Inflammatory macrophage (primary cell): ENCODE measurements at regions not wholly inside any gene's neighbourhood (a gene's known extent, or its start where the extent isn't known, plus 50 kb on each side); places are given as distances from the start of the nearest gene placed in this dataset.
A peak's percentile ranks its signal among the peaks of the same experiment; 100 is the strongest.
"Not testable (repeated sequence)": the region's sequence is repeated elsewhere in the genome, so short reads cannot be mapped to it uniquely, and the experiment has no call there.

ENCODE experiments used
- DNase-seq, 2 donors: peaks; one replicate each; pipeline ENCODE4 v3.0.0-alpha.2; 2020 to 2022

DNA sequence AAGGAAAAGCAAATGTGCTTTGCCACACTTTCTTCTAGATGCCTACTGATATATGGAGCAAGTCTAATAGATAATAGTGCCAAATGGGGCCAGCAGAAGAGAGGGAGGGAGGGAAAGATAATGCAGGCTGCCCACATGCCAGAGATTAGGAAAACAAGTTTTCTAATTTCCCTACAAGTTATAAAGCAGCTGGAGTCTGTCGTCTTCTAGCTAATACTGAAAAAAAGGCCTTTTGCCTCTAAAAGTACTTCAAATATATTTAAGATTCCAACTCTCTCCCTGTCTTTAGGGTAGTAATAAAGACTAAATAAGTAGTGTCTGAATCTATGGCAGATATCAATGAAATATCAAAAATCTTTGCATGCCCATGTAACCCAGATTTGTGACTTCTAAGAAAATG is 632.0 kb upstream of the MIR17HG start:
- DNase-seq = no peak

DNA sequence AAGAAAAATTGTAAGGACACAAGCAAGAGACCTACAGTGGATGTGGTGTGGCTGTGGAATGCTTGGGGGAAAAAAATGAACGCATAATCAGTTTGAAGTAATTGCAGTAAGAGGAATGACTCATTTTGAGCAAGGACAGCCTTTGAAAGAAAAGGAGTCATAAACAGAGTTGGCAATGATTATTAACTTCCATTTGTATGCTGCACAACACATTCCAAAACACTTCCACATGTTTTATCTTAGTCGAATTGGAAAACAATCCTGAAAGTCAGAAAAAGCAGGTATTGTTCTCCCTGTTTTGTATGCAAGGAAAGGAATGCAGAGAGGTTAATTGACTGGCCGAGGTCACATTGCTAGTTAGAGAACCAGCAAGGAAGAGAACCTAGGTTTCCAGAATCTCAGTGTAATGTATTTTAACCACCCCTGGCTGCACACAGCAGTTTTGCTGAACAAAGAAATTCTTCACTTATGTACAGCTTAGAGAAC is 630.0 kb upstream of the MIR17HG start:
- no peak for DNase-seq

DNA sequence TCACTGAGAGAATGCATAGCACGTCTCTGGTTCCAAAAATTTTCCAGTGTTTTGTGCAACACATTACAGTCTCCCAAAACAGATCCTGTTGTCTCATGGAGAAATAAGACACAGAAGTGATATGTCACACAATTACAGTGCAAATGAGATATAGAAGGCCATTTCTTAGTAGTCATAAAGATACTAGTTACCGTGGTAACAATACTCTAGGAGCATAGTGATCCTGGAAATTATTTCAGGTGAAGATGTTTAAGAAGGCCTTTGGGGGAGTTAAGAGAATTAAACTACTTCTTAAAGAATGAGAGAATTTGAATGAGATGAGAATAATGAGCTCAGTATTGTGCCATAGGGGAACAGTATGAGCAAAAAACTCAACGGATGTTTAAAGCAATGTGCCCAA is 628.0 kb upstream of the MIR17HG start:
- no peak for DNase-seq

DNA sequence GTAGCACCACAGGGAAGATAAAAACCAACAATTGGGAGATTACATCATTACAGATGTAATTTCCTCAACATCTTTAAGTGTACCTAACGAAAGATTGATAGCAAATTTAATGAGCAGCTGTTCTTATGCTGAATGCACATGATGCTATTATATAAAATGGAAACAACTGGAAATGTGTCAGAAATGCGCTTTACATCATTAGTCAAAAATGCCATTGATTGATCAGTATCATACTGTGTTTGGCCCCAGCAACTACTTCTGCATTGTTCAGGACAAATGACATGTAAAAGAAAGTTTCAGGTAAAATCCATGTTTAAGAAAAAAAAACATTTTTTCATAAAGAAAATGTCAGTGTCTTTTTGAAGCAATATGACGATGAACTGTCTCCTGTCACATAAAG is 625.5 kb upstream of the MIR17HG start:
- DNase-seq = no peak

DNA sequence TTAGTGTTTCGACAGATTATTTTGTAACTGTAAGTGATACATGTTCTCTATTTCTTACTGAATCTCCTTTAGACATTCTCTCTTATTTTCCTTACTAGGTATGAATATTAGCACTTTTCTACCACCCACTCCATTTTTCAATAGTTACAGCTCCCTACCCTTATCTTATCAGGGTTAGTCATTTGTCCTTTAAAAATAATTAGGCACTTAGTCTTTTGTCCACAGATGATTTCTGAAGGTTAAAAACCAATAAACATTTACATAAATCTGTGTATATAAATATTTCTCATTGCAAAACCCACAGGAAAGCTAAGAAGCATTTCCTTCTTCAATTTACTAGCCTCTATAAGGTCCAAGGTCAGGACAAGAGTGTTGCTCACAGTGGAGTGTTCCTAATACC is 624.1 kb upstream of the MIR17HG start:
- no peak for DNase-seq

DNA sequence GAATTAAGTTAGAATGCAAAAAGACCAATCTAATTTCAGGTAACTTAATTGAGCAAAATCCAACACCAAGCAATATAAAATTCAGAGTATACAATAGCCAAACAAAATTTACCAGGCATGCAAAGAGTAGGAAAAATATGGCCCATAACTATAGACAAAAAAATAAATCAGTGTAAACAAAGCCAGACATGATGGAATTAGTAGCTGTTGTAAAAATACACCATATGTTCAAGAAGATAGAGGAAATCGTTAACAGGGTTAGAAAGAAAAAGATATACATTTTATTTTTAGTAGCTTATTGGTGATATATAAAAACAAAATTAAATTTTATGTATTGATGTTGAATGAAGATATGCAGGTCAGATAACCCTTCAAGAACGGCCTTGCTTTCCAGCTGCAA is 621.1 kb upstream of the MIR17HG start:
- no peak for DNase-seq

DNA sequence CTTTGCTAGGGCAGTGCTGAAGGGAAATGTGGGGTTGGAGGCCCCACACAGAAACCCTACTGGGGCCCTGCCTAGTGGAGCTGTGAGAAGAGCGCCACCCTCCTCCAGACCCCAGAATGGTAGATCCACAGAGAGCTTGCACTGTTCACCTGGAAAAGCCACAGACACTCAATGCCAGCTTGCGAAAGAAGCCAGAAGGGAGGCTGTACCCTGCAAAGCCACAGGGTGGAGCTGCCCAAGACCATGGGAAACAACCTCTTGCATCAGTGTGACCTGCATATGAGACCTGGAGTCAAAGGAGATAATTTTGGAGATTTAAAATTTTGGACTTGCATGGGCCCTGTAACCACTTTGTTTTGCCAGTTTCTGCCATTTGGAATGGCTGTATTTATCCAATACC is 615.4 kb upstream of the MIR17HG start:
- no peak for DNase-seq

DNA sequence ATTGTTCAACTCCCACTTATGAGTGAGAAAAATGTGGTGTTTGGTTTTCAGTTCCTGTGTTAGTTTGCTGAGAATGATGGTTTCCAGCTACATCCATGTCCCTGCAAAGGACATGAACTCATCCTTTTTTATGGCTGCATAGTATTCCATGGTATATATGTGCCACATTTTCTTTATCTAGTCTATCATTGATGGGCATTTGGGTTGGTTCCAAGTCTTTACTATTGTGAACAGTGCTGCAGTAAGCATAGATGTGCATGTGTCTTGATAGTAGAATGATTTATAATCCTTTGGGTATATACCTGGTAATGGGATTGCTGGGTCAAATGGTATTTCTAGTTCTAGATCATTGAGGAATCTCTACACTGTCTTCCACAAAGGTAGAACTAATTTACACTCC is 613.0 kb upstream of the MIR17HG start:
- DNase-seq = not testable (repeated sequence)

DNA sequence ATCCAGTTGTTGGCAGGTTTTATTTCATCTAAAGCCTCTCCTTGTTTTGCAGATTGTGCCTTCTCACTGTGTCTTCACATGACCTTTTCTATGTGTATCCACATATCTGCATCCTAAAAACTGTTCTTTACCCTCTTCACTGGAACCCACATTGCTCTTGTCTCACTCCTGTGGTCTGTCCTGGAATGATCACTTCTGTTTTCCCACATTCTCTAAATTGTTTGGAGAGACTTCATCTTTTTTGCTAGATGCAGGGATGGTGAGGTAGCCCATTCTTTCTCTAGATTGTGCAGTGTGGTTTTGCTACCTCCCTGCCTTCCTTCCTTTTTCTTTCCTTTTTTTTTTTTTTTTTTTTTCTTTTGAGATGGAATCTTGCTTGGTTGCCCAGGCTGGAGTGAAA is 608.6 kb upstream of the MIR17HG start:
- no peak for DNase-seq

DNA sequence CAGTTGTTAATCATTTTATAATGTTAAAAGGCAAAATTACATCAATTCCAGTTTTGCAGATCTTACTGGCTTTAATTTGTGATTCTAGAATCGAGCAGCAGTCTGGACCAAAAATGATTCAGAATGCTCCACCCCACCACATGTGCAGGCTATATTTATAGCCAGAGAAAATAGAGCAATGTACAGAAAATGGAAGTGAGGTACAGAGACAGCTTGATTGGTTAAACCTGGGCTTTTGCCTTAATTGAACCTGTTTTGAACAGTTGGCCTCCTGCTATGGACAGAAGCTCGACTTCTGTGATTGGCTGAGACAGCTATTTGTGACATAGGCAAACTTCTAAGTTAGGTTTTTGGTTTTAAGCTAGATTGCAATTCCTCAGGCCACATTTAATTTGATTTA is 607.4 kb upstream of the MIR17HG start:
- no peak for DNase-seq

DNA sequence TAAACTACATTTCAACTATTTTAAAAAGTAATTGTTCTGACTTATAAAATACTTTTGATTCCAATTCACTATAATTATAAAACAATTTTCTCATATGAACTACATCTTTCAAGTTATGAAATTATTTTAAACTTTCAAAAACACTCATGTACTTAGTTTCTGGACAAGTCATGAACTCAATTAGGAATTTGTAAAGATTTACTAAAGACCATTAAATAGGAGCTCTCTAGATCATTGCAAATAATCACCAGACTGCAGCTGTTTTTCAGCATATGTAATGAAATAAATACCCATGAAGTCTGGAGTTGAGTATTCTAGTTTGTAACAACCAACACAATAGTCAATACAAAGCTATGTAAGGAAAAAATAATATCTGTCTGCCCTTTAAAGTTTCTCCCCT is 605.1 kb upstream of the MIR17HG start:
- DNase-seq = no peak

DNA sequence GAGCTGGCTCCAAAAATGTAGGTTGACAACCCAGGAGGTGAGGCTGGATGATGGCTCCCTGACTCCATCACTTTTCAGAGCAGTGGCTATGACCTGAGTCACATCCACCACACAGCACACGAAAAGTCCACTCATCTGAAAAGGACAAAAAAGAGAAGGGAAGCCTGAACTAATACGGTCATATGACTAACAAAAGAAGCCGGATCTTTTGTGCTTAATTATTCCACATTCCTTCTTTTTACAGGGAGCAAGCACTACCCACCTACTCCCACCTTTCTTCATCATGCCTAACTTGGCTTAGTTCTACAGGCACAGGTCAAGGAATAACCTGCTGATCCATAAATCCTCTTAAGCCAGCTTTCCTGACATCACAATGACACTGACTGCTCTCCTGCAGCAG is 601.3 kb upstream of the MIR17HG start:
- DNase-seq = no peak

DNA sequence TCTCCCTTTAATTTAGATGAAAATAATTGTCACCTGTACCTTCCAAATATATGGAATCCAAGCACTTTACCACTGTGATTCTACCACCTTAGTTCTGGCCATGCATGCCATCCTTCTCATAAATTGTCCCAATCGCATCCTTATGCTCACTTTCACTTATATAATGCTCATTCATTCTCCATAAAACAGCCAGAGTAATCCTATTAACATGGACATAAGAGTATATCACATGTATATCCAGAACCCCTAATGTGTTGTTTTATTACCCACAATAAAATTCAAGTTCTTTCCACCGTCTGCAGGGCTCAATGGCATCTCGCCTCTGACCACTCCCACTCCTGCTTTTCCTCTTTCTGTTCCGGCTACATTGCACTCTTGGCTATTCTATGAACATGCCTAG is 597.5 kb upstream of the MIR17HG start:
- DNase-seq = no peak

DNA sequence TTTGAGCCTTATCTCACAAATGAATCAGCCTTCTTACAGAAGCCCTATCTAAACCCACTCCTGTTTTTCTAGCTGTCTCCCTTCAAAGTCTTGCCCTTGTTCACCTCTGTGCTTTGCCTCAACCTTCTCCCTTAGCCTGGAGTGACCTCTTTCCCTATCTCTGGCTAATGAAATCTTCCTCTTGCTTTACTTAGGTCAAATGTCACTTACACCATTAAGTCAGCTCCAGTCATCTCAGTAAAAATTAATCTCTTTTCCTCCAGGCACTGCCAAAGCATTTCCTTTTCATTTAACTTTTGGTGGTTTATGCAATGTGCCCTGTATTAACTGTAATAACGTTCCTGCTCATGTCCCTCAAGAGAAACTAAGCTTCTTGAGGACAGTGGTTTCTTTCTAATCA is 596.5 kb upstream of the MIR17HG start:
- no peak for DNase-seq

DNA sequence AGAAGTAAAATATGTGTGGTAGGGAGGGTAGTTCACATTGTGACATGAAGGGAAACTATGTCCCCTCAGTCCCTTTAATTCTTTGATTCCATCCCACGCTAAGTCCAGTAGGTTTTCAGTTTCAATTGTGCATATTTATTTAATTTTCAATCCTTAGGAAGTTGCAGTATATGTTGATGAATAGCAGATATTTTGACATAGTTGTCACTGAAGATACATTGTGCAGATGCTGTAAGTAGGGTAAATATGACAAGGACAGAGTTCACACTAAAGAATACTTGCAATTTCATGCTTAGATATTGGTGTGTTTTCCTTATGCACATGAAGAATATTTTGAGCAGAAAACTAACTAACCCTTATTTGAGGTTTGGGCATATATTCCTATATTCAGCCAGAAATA is 595.4 kb upstream of the MIR17HG start:
- DNase-seq = no peak

DNA sequence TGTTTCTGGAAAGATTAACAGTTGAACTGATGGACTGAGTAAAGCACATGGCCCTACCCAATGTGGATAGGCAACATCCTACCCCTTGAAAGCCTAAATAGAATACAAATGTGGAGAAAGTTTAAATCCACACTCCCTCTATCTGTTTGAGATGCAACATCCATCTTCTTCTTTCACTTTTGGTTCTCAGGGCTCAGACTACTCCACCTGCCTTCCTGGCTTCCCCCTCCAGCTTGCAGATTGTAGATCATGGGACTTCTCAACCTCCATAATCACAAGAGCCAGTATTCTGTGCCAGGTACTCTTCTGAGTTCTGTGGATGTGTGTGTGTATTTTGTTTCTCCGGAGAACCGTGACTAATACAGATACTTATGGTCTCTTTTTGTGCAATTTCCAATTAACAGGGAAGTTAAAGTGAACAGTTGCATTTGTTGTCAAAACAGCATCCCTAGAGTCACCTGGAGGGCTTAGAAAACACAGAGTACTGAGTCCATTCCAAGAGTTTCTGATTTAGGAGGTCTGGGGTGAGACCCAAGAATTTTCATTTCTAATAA is 590.3 kb upstream of the MIR17HG start:
- DNase-seq = no peak

DNA sequence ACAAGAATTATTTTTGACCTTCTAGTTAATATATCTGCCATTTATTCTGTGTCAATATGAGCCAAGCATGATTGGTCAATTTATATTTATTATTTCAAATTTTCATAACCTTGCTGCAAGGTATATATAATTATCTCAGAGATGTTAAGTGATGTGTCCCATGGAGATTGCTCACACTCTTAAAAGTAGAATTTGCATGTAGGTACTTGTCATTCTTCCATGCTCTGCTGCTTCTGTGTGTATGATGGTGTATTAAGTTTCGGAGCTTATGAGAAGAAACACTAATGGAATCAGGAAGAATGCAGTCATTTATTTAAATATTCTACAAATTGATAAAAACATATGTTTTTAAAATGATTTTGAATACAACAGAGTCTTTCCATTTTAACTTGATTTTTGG is 586.8 kb upstream of the MIR17HG start:
- DNase-seq = no peak

DNA sequence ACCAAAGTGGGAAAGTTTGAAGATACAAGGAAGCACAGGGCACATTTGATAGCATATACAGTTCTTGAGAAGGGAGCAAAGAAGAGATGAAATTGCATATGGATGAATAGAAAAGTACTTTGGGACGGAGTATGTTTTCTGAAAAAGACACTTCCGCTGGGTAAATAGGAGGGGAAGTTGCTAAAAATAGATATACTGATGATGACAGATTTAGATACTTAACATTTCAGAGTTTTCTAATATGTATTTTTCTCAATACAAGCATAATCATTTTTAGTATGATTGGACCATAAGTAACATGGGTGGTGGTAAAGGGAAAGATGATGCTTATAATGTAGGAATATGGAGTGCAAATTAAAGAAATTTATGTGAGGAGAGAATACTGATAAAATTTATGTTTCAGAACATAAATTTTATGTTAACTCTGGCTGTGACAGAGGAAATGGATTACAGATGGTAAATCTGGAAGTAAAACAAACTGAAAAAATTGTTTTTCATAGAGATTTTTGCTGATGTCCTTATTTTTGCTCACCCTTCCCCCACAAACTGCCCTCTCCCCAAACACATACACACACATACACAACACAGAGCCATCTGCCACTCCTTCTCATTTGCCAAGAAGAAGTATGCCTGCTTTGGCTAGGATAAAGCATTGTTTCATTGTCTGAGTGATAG is 583.9 kb upstream of the MIR17HG start:
- DNase-seq = peak in 1 of 2 donors; percentile 16

DNA sequence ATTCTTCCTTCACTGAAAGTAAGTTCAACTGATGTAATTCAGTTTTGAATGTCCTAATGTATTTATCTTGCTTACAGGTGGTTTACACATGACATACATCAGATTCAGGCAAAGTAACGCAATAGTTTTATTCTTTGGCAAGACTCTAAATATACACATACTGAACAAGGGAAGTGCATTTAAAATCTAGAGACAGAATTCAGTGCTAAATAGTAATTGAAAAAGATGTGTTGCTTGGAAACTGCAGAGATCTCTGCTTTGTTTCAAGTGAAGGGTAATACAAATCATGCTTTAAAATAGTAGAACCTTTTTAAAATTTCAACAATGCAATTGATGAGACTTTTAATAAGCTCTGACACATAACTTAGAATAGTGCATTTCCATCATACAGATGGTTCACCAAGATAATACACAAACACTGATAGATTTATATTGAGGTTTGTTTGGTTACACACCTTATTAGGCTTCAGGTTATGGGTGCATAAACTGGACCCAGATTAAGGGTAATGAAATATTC is 581.0 kb upstream of the MIR17HG start:
- DNase-seq = no peak

DNA sequence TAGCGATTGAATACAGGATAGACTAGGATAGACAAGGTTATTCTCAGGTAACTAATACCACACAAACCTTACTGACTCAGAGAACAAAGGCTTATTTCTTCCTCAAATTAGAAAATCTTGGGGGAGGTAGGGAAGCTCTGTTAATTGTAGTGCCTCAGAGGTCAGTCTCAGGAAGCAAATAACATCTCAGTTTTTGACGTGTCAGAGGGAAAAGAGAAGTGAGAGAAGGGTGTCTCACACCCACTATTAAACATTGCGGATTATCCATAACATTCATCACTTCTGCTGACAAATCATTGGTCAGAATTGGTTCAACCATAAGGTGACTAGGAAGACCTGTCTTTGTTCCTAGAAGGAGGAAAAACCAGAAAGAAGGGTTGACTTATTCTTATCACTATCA is 579.4 kb upstream of the MIR17HG start:
- peak; percentile 20 to 22 for DNase-seq

DNA sequence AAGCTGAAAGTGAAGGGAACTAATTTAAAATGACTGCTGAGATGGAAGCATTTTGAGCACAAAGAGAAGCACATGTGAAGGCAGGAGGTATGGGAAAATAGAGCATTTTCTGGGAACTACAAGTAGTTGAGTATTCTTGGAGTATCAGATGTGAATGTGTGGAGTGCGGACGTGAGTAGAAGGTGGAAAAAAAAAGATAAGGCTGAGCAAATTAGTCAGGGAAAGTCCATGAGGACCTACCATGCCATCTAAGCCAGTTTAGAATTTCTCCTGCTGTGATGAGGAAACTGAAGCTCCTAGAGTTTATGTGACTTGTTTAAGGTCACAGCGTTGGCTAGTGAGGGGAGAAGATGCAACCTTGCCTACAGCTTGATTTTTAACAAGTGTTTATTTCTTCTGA is 578.1 kb upstream of the MIR17HG start:
- no peak for DNase-seq

DNA sequence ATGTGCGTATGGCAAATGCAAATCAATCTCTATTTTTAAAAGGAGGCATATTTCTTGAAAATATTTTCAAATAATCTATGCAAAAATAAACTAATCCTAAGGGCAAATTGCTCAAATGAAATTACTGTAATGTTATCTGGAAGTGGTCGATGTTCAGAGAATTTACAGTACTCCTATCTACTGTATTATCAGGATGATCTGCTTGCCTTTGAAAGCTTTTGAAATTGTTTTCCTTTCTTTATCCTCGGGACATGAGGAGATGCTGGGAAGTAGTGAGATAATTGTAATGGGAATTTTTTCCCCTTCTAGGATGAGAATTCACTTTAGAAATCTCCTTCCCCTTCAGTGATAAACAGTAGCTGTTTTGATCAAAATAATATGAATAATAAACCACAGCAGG is 577.2 kb upstream of the MIR17HG start:
- DNase-seq = no peak

DNA sequence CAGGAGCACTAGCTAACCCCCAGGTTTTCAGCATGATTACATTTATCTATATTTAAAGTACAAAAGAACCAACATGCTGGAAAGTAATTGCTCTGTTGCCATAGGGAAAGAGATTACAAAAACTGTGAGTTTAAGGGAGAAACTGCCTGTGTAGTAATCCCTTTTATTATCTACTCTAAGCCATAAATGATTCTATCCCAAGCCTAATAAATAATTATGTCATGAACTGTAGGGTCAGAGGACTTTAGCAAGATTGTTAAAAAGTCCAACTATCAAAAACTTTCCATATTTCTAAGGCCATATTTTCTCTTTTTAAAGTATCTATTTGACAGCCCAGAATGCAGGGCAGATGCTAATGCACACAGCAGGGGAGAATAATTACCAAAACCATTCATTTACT is 573.8 kb upstream of the MIR17HG start:
- no peak for DNase-seq

DNA sequence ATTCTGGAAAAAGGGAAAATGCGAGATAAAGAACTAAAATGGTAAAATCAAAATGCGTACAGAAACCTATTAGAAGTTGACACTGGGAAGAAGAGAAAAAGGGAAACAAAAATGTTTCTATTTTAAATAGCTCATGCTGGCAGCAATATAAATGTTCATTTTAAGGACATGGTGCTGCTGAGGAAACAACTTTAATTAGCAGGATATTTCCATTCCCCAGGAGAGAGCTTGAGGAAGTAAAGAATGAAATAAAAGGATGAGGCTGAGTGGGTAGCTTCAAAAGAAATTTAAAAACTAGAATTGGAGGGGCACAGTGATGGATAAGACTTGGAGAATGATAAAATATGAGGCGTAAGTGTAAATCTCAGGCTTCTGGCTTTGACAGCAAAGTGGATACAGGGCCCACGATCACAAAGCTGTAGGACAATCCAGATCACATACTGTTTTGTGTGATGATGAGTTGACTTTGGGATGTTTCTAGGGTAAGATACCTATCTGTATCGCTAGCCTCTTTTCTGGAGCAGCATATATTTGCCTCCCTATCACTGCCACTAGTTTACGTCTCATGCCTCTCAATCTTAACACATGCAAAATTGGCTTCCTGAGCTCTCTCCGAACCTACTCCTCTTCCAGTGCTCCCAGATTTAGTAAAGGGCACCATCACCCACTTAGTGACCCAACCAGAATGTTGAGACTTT is 571.3 kb upstream of the MIR17HG start:
- DNase-seq = no peak
